ENCODE measurements at regions not wholly inside any gene's neighbourhood (a gene's known extent, or its start where the extent isn't known, plus 50 kb on each side); places are given as distances from the start of the nearest gene placed in this dataset.

GRCh38 chr3:25130724-25131520 lies 297.1 kb upstream of the RARB start:
- TF ChIP-seq CTCF (IDR thresholded peaks at IDR 0.05) = no peak
- no peak for TF ChIP-seq POLR2A (IDR thresholded peaks at IDR 0.05)

All from right lobe of liver (tissue), 4 donors.